Fibroblast of the aortic adventitia (primary cell): ENCODE measurements at regions not wholly inside any gene's neighbourhood (a gene's known extent, or its start where the extent isn't known, plus 50 kb on each side); places are given as distances from the start of the nearest gene placed in this dataset.

Experiments
- DNase-seq: peaks from one replicate; pipeline ENCODE4 v3.0.0-alpha.2; 2010; ENCODE audit warnings: low read depth
- H3K4me3 ChIP-seq: 2 replicates; pipeline ENCODE4 v1.5.1; 2011; ENCODE audit warnings: low read depth, mild to moderate bottlenecking, control low read depth, low read length, moderate library complexity
- CTCF ChIP-seq: IDR thresholded peaks from 2 replicates; pipeline ENCODE4 v1.5.1; 2011; ENCODE audit warnings: mild to moderate bottlenecking, low read length, control low read depth, inconsistent platforms; ENCODE audit not compliant: insufficient read depth

DNA sequence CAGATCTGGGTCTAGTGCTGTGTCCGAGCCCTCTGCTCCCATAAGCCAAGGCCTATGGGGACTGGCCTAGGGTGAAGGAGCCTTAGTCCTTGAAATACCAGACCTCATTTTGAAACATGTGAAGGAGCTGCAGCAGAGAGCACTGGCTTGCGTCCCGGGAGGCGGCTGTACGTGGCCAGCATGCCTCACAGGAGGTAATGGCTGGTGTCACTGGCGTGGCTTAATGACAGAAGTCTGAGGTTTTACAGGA lies 72.7 kb upstream of the OTOS start:
- no peak for DNase-seq
- no peak overlapping the region for H3K4me3 ChIP-seq
- no peak for TF ChIP-seq CTCF

DNA sequence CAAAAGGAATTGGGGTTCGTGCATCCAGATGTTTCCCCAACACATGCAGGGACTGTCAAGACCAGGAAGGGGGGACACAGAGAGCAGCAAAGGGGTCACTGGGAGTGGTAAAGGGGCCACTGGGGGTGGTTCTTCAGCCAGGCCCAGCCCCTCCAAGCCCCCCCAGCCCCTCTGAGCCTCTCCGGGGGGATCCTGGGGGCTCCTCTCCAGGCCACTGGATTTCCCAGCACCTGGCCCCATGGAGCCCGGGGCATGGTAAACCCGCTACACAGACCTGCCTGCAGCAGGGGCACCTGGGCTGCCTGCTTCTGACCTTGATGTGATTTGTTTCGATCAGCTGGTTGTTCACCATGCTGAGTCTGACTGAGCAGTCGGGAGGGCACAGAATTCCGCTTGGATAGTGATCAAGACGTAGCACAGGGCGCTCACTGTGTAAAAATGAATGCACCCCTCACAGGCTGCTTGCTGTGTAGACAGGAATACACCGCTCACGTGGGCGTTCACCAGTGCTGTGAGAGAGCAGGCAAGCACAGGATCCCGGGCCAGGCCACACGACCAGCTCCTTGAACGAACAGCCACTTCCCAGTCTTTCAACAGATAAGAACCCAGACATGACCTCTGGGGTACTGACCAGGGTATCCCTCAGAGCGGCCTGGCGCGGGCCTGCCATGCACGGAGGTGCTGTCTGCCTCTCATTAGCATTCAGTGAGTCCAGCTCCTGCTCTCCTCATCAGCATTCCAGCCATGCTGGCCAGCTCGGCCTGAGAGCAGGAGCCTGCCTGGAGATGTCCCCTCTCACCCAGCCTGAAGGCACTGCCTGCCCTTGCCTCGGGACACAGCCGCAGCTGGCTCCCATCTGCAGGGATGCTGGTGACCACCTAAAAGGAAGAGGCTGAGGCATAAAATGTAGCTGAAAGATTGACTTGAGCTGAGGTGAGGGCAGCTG lies 73.3 kb upstream of the OTOS start:
- TF ChIP-seq CTCF: no peak
- no peak overlapping the region for H3K4me3 ChIP-seq
- DNase-seq: no peak

GRCh38 chr2:240214790-240215675 lies 74.6 kb upstream of the OTOS start:
- no peak for TF ChIP-seq CTCF
- no peak for DNase-seq

DNA sequence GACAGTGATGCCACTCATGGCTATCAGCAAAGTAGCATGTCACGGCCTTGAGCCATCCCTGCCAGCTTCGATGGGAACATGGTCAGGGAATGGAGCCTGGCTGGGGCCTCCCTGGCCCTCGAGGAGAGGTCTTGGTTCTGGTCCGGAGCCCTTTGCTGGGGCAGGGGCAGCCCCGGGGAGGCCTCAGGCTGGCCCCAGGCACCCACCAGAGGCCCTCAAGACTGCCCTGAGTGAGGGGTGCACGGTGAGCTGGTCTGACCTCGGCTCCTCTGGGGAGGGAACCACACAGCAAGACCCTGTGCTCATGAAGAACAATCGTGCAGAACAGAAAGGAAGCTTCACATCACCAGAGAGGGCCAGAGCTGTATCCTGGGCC lies 75.2 kb upstream of the OTOS start:
- no peak for DNase-seq
- TF ChIP-seq CTCF: no peak
- H3K4me3 ChIP-seq: no peak overlapping the region

More at GRCh38 chr2:240214790-240215675, 74.6 kb upstream of the OTOS start:
- H3K4me3 ChIP-seq: no peak overlapping the region

- H3K4me3 ChIP-seq: no peak overlapping the region
- no peak for TF ChIP-seq CTCF
- DNase-seq: no peak
Observed at GRCh38 chr2:240216167-240216566, 75.7 kb upstream of the OTOS start.

DNA sequence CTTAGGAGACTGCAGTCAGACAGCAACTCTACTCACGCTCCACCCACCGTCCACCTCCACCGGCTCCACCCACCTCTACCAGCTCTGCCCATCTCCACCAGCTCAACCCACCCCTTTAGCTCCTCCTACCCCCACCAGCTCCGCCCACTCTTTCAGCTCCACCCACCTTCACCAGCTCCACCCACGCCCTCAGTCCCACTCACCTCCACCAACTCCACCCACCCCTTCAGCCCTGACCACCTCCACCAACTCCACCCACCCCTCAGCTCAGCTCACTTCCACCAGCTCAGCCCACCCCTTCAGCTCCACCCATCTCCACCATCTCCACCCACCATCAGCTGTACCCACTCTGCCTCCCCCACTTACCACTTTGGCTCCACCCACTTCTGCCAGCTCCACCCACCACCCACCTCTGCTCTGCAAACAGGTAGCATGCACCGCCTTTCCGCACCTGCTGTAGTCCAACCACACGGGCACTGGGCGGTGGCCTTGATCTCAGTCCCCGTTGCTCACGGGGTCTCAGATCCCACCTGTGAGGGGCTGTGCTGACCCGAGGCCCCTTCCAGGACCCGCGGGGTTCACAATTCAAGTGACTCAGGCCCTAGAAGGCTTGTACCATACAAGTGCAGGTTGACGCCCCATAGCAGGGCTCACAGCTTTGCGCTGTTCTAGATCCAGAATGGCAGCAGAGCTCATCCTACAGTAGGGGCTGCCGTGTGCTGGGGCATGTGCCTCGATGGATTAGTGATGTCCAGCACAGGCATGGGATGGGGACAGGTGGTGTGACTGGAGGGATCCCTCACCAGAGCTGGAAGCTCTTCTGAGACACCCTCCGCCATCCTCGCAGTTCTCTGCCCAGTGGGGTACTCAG lies 77.2 kb upstream of the OTOS start:
- H3K4me3 ChIP-seq: no peak overlapping the region
- no peak for TF ChIP-seq CTCF
- DNase-seq: no peak
